ENCODE measurements at regions not wholly inside any gene's neighbourhood (a gene's known extent, or its start where the extent isn't known, plus 50 kb on each side); places are given as distances from the start of the nearest gene placed in this dataset.

- TF ChIP-seq SIN3A (IDR thresholded peaks at IDR 0.05; ENCODE audit: borderline replicate concordance, insufficient read depth, low read length) (no peak), POLR2AphosphoS5 (IDR thresholded peaks at IDR 0.05; ENCODE audit: low read depth, low read length) (no peak)
Measured at GRCh38 chr16:54632322-54633220, 298.1 kb upstream of the IRX5 start.
